ENCODE measurements at regions not wholly inside any gene's neighbourhood (a gene's known extent, or its start where the extent isn't known, plus 50 kb on each side); places are given as distances from the start of the nearest gene placed in this dataset.

DNA sequence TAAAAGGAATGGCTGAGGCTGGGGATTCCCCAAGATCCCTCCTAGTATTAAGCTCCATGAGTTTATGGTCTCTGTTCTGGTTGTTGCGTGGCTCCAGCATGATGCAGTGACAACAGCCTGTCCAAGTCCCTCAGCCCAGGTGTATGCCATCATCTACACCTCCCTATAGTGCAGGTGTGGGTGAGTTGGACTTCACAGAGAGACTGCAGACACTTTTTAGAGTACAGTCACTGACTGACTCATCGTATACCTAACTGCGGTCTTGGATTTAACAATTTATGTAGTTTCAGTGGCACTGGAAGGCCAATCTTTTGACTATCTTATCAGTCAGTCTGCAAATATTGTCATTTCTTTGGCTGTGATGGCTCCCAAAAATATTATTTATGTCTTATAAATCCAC lies 415.0 kb downstream of the TMX3 start:
- DNase-seq (no peak), ATAC-seq (ENCODE audit: low FRiP score) (no peak)
- no peaks in the 10 kb centered on the region for H3K27me3 ChIP-seq (ENCODE audit: control insufficient read depth in 1 of 2, insufficient read depth in 2 of 2, low read length in 1 of 2)
- H3K36me3 ChIP-seq (ENCODE audit: control insufficient read depth in 1 of 2, insufficient read depth in 2 of 2, low read length in 1 of 2), result no peaks in the 10 kb centered on the region
- no peaks in the 10 kb centered on the region for H3K4me1 ChIP-seq (ENCODE audit: control insufficient read depth in 1 of 2, insufficient read depth in 2 of 2, low read length in 2 of 2)
- intact Hi-C loops (cut with DNase I), result no loop called here
- 93 to 95% methylated on average over 3 of the region's 3 CpGs for WGBS, 2 donors
- H3K9me3 ChIP-seq (ENCODE audit: control insufficient read depth, low read length), result peaks cover 1% of the 10 kb centered on the region
- no peak overlapping the region for H3K4me3 ChIP-seq (ENCODE audit: low read length in 2 of 2)
- H3K27ac ChIP-seq (ENCODE audit: low read depth in 1 of 2, low read length in 2 of 2), result no peak overlapping the region

DNA sequence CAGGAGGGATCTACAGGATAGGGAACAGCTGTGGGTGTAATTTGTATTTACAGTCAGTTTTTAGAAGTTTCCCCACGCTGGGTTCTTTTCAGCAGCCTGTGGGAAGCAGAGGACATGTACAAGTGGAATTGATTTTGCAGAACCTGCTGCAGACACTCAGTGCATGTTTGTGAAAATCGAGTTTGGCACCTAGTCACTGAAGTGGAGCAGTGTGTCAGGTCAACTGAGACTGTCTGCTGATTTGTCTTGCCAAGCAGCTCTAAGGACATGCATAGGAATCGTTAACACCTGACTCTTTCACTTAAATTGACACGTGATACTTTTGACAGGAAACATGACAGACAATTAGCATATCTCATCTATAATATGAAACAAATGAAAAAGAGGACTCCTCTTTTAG lies 416.6 kb downstream of the TMX3 start:
- intact Hi-C loops (cut with DNase I), result no loop called here
- H3K4me1 ChIP-seq (ENCODE audit: control insufficient read depth in 1 of 2, insufficient read depth in 2 of 2, low read length in 2 of 2), result no peaks in the 10 kb centered on the region
- no peak overlapping the region for H3K4me3 ChIP-seq (ENCODE audit: low read length in 2 of 2)
- H3K36me3 ChIP-seq (ENCODE audit: control insufficient read depth in 1 of 2, insufficient read depth in 2 of 2, low read length in 1 of 2), result no peaks in the 10 kb centered on the region
- WGBS, 2 donors, result 80 to 81% methylated on average over 4 of the region's 4 CpGs
- ATAC-seq (ENCODE audit: low FRiP score), result no peak
- no peaks in the 10 kb centered on the region for H3K27me3 ChIP-seq (ENCODE audit: control insufficient read depth in 1 of 2, insufficient read depth in 2 of 2, low read length in 1 of 2)
- peaks cover 1% of the 10 kb centered on the region for H3K9me3 ChIP-seq (ENCODE audit: control insufficient read depth, low read length)
- DNase-seq, result no peak
- H3K27ac ChIP-seq (ENCODE audit: low read depth in 1 of 2, low read length in 2 of 2), result no peak overlapping the region

DNA sequence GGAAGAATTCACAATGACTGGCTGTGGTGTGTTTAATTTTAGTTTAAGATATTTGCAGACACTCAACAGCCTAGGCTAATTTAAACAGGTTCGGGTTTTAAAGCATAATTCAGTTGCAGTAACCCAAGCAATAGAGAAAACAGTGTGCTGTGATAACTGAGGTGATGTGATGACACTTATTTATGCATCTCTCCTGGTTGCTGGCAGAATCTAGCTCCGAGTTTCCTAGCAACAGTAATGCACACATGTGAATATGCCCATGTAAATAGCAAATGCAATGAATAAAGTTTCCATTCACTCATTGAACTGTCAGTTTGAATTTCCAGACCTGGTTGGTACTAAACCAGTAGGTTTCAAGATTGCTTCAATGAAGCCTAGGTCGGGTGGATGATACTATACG lies 426.5 kb downstream of the TMX3 start:
- 86 to 88% methylated on average over 4 of the region's 4 CpGs for WGBS, 2 donors
- no peak for ATAC-seq (ENCODE audit: low FRiP score)
- intact Hi-C loops (cut with DNase I), result no loop called here

DNA sequence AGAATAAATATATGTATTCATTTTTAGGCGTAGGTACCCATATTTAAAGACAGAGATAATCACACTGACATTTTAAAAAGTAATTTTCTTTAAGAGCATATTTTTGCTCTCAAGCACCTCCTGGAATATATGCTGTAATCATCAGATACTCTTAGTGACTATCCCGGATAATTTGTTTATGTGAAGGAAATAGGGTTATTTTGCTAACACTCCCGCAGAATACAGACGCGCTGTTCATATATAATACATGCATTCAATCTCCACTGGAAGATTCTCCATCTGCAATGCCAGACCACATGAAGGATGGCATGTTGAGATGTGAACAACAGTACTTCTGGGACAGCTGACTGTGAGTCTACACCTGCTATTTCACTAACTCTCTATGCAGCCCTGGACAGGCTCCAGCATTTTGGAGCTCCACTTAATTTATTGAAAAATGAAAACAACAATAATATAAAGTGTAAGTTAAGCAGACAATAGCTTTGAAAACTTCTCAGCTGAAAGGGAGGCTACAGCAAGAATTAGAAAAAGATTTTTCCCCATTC lies 430.6 kb downstream of the TMX3 start:
- no peaks in the 10 kb centered on the region for H3K4me1 ChIP-seq (ENCODE audit: control insufficient read depth in 1 of 2, insufficient read depth in 2 of 2, low read length in 2 of 2)
- intact Hi-C loops (cut with DNase I), result no loop called here
- WGBS, 2 donors, result 84 to 91% methylated on average over 5 of the region's 5 CpGs
- H3K27ac ChIP-seq (ENCODE audit: low read depth in 1 of 2, low read length in 2 of 2), result no peak overlapping the region
- no peaks in the 10 kb centered on the region for H3K9me3 ChIP-seq (ENCODE audit: control insufficient read depth, low read length)
- no peaks in the 10 kb centered on the region for H3K36me3 ChIP-seq (ENCODE audit: control insufficient read depth in 1 of 2, insufficient read depth in 2 of 2, low read length in 1 of 2)
- ATAC-seq (ENCODE audit: low FRiP score) (no peak), DNase-seq (no peak)
- no peaks in the 10 kb centered on the region for H3K27me3 ChIP-seq (ENCODE audit: control insufficient read depth in 1 of 2, insufficient read depth in 2 of 2, low read length in 1 of 2)
- no peak overlapping the region for H3K4me3 ChIP-seq (ENCODE audit: low read length in 2 of 2)

More for the DNA sequence above, 426.5 kb downstream of the TMX3 start:
- no peak overlapping the region for H3K4me3 ChIP-seq (ENCODE audit: low read length in 2 of 2)
- H3K27ac ChIP-seq (ENCODE audit: low read depth in 1 of 2, low read length in 2 of 2), result no peak overlapping the region
- DNase-seq, result no peak
- no peaks in the 10 kb centered on the region for H3K4me1 ChIP-seq (ENCODE audit: control insufficient read depth in 1 of 2, insufficient read depth in 2 of 2, low read length in 2 of 2)
- H3K36me3 ChIP-seq (ENCODE audit: control insufficient read depth in 1 of 2, insufficient read depth in 2 of 2, low read length in 1 of 2), result no peaks in the 10 kb centered on the region
- no peaks in the 10 kb centered on the region for H3K9me3 ChIP-seq (ENCODE audit: control insufficient read depth, low read length)
- H3K27me3 ChIP-seq (ENCODE audit: control insufficient read depth in 1 of 2, insufficient read depth in 2 of 2, low read length in 1 of 2), result no peaks in the 10 kb centered on the region

DNA sequence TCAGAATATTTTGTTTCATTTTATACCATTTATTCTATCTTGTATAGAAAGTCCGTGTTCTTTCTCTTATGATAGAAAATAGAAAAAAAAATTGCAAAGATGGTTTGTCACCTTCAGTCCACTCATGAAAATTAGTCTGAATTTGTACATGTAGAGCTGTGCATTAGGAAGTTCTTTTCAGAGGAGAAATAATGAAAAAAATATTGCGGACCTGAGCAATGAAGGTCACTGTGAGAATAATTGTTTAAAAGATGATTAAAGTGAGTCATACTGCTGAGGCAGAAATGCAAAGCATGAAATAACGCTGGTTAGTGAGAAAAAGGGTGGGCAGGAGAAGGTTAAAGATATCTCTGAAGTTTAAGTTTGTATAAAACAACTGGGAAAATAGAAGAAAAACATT lies 431.1 kb downstream of the TMX3 start:
- intact Hi-C loops (cut with DNase I), result no loop called here
- no peak for DNase-seq
- Histone ChIP-seq H3K4me1 (ENCODE audit: control insufficient read depth in 1 of 2, insufficient read depth in 2 of 2, low read length in 2 of 2) (no peaks in the 10 kb centered on the region), H3K27ac (ENCODE audit: low read depth in 1 of 2, low read length in 2 of 2) (no peak overlapping the region), H3K36me3 (ENCODE audit: control insufficient read depth in 1 of 2, insufficient read depth in 2 of 2, low read length in 1 of 2) (no peaks in the 10 kb centered on the region), H3K9me3 (ENCODE audit: control insufficient read depth, low read length) (no peaks in the 10 kb centered on the region), H3K27me3 (ENCODE audit: control insufficient read depth in 1 of 2, insufficient read depth in 2 of 2, low read length in 1 of 2) (no peaks in the 10 kb centered on the region), H3K4me3 (ENCODE audit: low read length in 2 of 2) (no peak overlapping the region)
- ATAC-seq (ENCODE audit: low FRiP score), result no peak
- WGBS, 2 donors, result 32 to 49% methylated on average over 3 of the region's 3 CpGs

DNA sequence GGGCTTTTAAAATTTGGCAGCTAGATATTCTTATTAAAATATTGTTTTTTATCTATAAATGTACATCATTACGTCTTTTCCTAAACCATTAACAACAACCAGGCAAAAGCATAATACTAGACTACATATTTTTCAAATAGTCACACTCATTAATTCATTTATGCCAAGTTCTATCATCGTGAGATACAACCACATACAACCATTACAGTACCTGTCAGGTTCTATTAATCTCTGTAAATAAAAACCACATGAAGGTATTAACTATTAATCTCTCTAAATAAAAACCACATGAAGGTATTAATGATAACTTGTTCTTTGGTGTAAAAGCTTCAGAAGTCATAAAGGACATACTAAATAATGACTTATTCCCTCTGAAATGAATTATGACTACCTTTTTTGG lies 432.7 kb downstream of the TMX3 start:
- WGBS, 2 donors, result 10 to 19% methylated on average over 2 of the region's 2 CpGs
- DNase-seq (no peak), ATAC-seq (ENCODE audit: low FRiP score) (no peak)
- H3K27ac ChIP-seq (ENCODE audit: low read depth in 1 of 2, low read length in 2 of 2), result no peak overlapping the region
- no peaks in the 10 kb centered on the region for H3K4me1 ChIP-seq (ENCODE audit: control insufficient read depth in 1 of 2, insufficient read depth in 2 of 2, low read length in 2 of 2)
- no peaks in the 10 kb centered on the region for H3K27me3 ChIP-seq (ENCODE audit: control insufficient read depth in 1 of 2, insufficient read depth in 2 of 2, low read length in 1 of 2)
- H3K36me3 ChIP-seq (ENCODE audit: control insufficient read depth in 1 of 2, insufficient read depth in 2 of 2, low read length in 1 of 2), result no peaks in the 10 kb centered on the region
- intact Hi-C loops (cut with DNase I), result no loop called here
- no peak overlapping the region for H3K4me3 ChIP-seq (ENCODE audit: low read length in 2 of 2)
- no peaks in the 10 kb centered on the region for H3K9me3 ChIP-seq (ENCODE audit: control insufficient read depth, low read length)

DNA sequence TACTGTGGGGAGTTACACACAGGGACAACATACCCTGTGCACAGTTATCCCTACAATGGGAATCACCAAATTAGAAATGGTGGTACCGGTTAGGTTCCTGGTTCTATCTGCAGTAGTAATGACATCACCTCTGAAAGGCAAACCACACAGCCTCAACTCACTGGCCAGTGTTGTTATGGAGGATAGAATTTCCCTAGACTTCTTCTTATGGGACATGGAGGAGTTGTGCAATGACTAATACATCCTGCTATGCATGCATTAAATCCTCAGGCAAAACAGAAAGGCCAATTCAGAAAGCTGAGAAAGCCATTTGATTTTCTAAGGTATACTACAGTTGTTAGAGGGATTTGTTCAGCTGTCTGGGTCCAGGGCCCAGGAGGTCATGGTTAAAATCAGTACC lies 439.3 kb downstream of the TMX3 start:
- no peaks in the 10 kb centered on the region for H3K36me3 ChIP-seq (ENCODE audit: control insufficient read depth in 1 of 2, insufficient read depth in 2 of 2, low read length in 1 of 2)

DNA sequence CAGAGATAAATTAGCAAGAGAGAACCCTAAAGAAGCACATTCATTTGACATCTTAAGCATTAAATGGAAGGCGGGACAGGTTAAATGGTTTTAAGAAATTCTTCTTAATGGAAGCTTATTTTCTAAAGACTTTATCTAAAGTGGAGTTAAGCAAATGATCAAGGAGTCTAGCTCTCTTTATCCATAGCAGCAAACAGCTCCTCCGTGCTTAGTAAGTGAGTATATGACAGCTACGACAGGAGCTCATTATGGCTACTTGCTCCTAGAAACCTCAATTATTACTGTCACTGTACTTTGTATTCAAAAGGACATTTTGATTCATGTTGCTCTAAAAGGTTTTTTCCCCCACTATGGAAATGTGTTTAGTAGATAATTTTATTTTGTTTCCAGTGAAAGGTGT lies 444.9 kb downstream of the TMX3 start:
- no peaks in the 10 kb centered on the region for H3K9me3 ChIP-seq (ENCODE audit: control insufficient read depth, low read length)
- ATAC-seq (ENCODE audit: low FRiP score), result no peak

More for the DNA sequence above, 439.3 kb downstream of the TMX3 start:
- no peaks in the 10 kb centered on the region for H3K9me3 ChIP-seq (ENCODE audit: control insufficient read depth, low read length)
- H3K4me1 ChIP-seq (ENCODE audit: control insufficient read depth in 1 of 2, insufficient read depth in 2 of 2, low read length in 2 of 2), result no peaks in the 10 kb centered on the region
- WGBS, 2 donors, result 0 to 66% methylated on average over 1 of the region's 1 CpG
- no peak overlapping the region for H3K4me3 ChIP-seq (ENCODE audit: low read length in 2 of 2)
- H3K27ac ChIP-seq (ENCODE audit: low read depth in 1 of 2, low read length in 2 of 2), result no peak overlapping the region
- intact Hi-C loops (cut with DNase I), result no loop called here
- no peak for DNase-seq
- H3K27me3 ChIP-seq (ENCODE audit: control insufficient read depth in 1 of 2, insufficient read depth in 2 of 2, low read length in 1 of 2), result no peaks in the 10 kb centered on the region
- ATAC-seq (ENCODE audit: low FRiP score), result no peak

DNA sequence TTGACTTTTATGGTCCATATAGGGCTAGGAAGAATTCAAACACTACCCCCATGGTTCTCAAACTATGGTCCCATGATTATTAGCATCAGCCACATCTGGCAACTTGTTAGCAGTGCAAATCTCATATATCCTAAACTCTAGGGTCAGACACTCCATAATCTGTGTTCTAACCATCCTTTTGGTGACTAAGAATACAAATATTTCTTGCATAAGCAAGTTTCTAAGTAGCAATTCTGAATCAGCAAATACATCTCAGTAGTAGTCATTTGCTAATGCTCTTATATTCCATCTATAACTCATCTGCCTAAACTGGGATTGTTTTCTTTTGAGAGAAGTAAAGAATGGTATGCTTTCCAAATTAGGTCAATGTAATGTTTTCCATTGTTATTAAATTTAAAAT lies 447.3 kb downstream of the TMX3 start:
- Histone ChIP-seq H3K4me3 (ENCODE audit: low read length in 2 of 2) (no peak overlapping the region), H3K9me3 (ENCODE audit: control insufficient read depth, low read length) (no peaks in the 10 kb centered on the region), H3K27me3 (ENCODE audit: control insufficient read depth in 1 of 2, insufficient read depth in 2 of 2, low read length in 1 of 2) (peaks cover 0 to 1% of the 10 kb centered on the region in 2 donors), H3K4me1 (ENCODE audit: control insufficient read depth in 1 of 2, insufficient read depth in 2 of 2, low read length in 2 of 2) (no peaks in the 10 kb centered on the region), H3K36me3 (ENCODE audit: control insufficient read depth in 1 of 2, insufficient read depth in 2 of 2, low read length in 1 of 2) (no peaks in the 10 kb centered on the region), H3K27ac (ENCODE audit: low read depth in 1 of 2, low read length in 2 of 2) (no peak overlapping the region)
- ATAC-seq (ENCODE audit: low FRiP score) (no peak), DNase-seq (no peak)
- intact Hi-C loops (cut with DNase I), result no loop called here

More for the DNA sequence above, 444.9 kb downstream of the TMX3 start:
- intact Hi-C loops (cut with DNase I), result no loop called here
- no peak for DNase-seq
- Histone ChIP-seq H3K27ac (ENCODE audit: low read depth in 1 of 2, low read length in 2 of 2) (no peak overlapping the region), H3K36me3 (ENCODE audit: control insufficient read depth in 1 of 2, insufficient read depth in 2 of 2, low read length in 1 of 2) (no peaks in the 10 kb centered on the region), H3K27me3 (ENCODE audit: control insufficient read depth in 1 of 2, insufficient read depth in 2 of 2, low read length in 1 of 2) (no peaks in the 10 kb centered on the region), H3K4me1 (ENCODE audit: control insufficient read depth in 1 of 2, insufficient read depth in 2 of 2, low read length in 2 of 2) (no peaks in the 10 kb centered on the region), H3K4me3 (ENCODE audit: low read length in 2 of 2) (no peak overlapping the region)
- WGBS, 2 donors, result 93 to 94% methylated on average over 3 of the region's 3 CpGs

All from aorta (tissue), 5 donors.